SK-N-SH treated with all-trans-retinoic acid at 6 μM for 48 hours (cell line): ENCODE measurements at regions not wholly inside any gene's neighbourhood (a gene's known extent, or its start where the extent isn't known, plus 50 kb on each side); places are given as distances from the start of the nearest gene placed in this dataset.

ENCODE experiments used
- ARNTL ChIP-seq: fragments of 450-650 bp; formaldehyde crosslinking; IDR thresholded peaks from 2 replicates; pipeline ENCODE4 v1.5.0; 2020; ENCODE audit warnings: low read depth, mild to moderate bottlenecking, moderate library complexity, borderline replicate concordance
- BACH2 ChIP-seq: fragments of 250-450 bp; sonication (Bioruptor Pico); IDR thresholded peaks from 2 replicates; pipeline ENCODE4 v1.9.0; 2021; ENCODE audit warnings: mild to moderate bottlenecking, borderline replicate concordance
- GLIS3 ChIP-seq: fragments of 250-450 bp; sonication (Bioruptor Pico); IDR thresholded peaks from 2 replicates; pipeline ENCODE4 v1.5.0; 2020; ENCODE audit warnings: mild to moderate bottlenecking, moderate library complexity
- ISL1 ChIP-seq: fragments of 250-450 bp; sonication (Bioruptor Pico); IDR thresholded peaks from 2 replicates; pipeline ENCODE4 v2.1.2; 2022; ENCODE audit warnings: mild to moderate bottlenecking, moderate library complexity
- TCF4 ChIP-seq: fragments of 250-450 bp; sonication (Bioruptor Pico); IDR thresholded peaks from 2 replicates; pipeline ENCODE4 v1.8.0; 2021; ENCODE audit warnings: mild to moderate bottlenecking, moderate library complexity, borderline replicate concordance
- ZFP3 ChIP-seq: fragments of 250-450 bp; sonication (Bioruptor Pico); IDR thresholded peaks from 2 replicates; pipeline ENCODE4 v1.5.0; 2020; ENCODE audit warnings: mild to moderate bottlenecking, moderate library complexity
- ZFP30 ChIP-seq: fragments of 450-650 bp; formaldehyde crosslinking; IDR thresholded peaks from 2 replicates; pipeline ENCODE4 v1.5.0; 2022; ENCODE audit warnings: mild to moderate bottlenecking, moderate library complexity
- ZNF565 ChIP-seq: fragments of 450-650 bp; formaldehyde crosslinking; conservative IDR thresholded peaks from 2 replicates; pipeline ENCODE4 v1.5.0; 2020; ENCODE audit warnings: low read depth, mild to moderate bottlenecking, moderate library complexity
- ZNF8 ChIP-seq: fragments of 450-650 bp; formaldehyde crosslinking; IDR thresholded peaks from 2 replicates; pipeline ENCODE4 v1.5.0; 2020; ENCODE audit warnings: mild to moderate bottlenecking, moderate library complexity
- TF ChIP-seq, protein P1 (sequence below): fragments of 250-450 bp; sonication (Bioruptor Pico); IDR thresholded peaks from 2 replicates; pipeline ENCODE4 v1.8.0; 2020; ENCODE audit warnings: mild to moderate bottlenecking, moderate library complexity, borderline replicate concordance
- TF ChIP-seq, protein P2 (sequence below): fragments of 250-450 bp; sonication (Bioruptor Pico); IDR thresholded peaks from 2 replicates; pipeline ENCODE4 v1.8.0; 2021; ENCODE audit warnings: low read depth, mild to moderate bottlenecking, moderate library complexity, borderline replicate concordance
- TF ChIP-seq, protein P3 (sequence below): fragments of 250-450 bp; sonication (Bioruptor Pico); IDR thresholded peaks from 2 replicates; pipeline ENCODE4 v1.5.1; 2020; ENCODE audit warnings: low read depth, mild to moderate bottlenecking, moderate library complexity

DNA sequence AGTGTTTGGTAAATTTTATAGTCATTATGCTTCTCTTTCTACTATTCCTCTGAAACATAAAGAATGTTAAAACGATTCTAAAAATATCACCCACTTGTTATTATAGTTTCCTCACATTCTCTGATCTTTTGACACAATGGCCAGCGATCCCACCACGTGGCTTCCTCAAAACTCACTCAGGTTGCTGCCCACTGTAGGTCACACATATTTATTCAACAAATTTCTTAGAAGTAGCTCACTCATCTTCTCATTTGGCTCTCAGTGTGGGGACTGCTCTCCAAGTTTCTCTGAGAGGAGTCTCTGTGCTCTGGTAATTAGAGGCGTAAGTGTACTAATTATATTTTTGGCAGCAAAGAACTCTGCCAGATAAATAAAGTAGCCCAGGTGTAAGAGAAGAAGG lies 465.4 kb downstream of the CDH11 start:
- TF ChIP-seq BACH2 (CRISPR knock-in tag) (no peak), GLIS3 (no peak), ZFP3 (no peak), ZNF565 (CRISPR knock-in tag) (no peak), TCF4 (CRISPR knock-in tag) (no peak), ARNTL (no peak), ISL1 (no peak), ZFP30 (no peak), ZNF8 (no peak)
- TF ChIP-seq, protein P1, sequence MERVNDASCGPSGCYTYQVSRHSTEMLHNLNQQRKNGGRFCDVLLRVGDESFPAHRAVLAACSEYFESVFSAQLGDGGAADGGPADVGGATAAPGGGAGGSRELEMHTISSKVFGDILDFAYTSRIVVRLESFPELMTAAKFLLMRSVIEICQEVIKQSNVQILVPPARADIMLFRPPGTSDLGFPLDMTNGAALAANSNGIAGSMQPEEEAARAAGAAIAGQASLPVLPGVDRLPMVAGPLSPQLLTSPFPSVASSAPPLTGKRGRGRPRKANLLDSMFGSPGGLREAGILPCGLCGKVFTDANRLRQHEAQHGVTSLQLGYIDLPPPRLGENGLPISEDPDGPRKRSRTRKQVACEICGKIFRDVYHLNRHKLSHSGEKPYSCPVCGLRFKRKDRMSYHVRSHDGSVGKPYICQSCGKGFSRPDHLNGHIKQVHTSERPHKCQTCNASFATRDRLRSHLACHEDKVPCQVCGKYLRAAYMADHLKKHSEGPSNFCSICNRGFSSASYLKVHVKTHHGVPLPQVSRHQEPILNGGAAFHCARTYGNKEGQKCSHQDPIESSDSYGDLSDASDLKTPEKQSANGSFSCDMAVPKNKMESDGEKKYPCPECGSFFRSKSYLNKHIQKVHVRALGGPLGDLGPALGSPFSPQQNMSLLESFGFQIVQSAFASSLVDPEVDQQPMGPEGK (CRISPR knock-in tag): no peak
- TF ChIP-seq, protein P2, sequence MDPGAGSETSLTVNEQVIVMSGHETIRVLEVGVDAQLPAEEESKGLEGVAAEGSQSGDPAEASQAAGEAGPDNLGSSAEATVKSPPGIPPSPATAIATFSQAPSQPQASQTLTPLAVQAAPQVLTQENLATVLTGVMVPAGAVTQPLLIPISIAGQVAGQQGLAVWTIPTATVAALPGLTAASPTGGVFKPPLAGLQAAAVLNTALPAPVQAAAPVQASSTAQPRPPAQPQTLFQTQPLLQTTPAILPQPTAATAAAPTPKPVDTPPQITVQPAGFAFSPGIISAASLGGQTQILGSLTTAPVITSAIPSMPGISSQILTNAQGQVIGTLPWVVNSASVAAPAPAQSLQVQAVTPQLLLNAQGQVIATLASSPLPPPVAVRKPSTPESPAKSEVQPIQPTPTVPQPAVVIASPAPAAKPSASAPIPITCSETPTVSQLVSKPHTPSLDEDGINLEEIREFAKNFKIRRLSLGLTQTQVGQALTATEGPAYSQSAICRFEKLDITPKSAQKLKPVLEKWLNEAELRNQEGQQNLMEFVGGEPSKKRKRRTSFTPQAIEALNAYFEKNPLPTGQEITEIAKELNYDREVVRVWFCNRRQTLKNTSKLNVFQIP (CRISPR knock-in tag): no peak
- TF ChIP-seq, protein P3, sequence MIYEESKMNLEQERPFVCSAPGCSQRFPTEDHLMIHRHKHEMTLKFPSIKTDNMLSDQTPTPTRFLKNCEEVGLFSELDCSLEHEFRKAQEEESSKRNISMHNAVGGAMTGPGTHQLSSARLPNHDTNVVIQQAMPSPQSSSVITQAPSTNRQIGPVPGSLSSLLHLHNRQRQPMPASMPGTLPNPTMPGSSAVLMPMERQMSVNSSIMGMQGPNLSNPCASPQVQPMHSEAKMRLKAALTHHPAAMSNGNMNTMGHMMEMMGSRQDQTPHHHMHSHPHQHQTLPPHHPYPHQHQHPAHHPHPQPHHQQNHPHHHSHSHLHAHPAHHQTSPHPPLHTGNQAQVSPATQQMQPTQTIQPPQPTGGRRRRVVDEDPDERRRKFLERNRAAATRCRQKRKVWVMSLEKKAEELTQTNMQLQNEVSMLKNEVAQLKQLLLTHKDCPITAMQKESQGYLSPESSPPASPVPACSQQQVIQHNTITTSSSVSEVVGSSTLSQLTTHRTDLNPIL (CRISPR knock-in tag): no peak
